Brain microvascular endothelial cell (primary cell): ENCODE measurements at regions not wholly inside any gene's neighbourhood (a gene's known extent, or its start where the extent isn't known, plus 50 kb on each side); places are given as distances from the start of the nearest gene placed in this dataset.

Experiments used
- DNase-seq: peaks from one replicate; pipeline ENCODE4 v3.0.0-alpha.2; 2020
- H3K27ac ChIP-seq: fragments of 250-450 bp; sonication (Bioruptor Pico); 2 replicates; pipeline ENCODE4 v1.5.1; 2020; ENCODE audit warnings: mild to moderate bottlenecking, moderate library complexity
- H3K27me3 ChIP-seq: fragments of 250-450 bp; sonication (Bioruptor Pico); replicated peaks from 2 replicates; pipeline ENCODE4 v1.5.1; 2020; ENCODE audit warnings: mild to moderate bottlenecking
- H3K36me3 ChIP-seq: fragments of 250-450 bp; sonication (Bioruptor Pico); replicated peaks from 2 replicates; pipeline ENCODE4 v1.5.1; 2020; ENCODE audit warnings: mild to moderate bottlenecking
- H3K4me3 ChIP-seq: 2 replicates; pipeline ENCODE4 v1.5.1; 2011; ENCODE audit warnings: low read depth, mild to moderate bottlenecking, control low read depth, low read length, moderate library complexity
- in situ Hi-C: cut with HindIII; loops from 2 replicates; pipeline ENCODE4 v1.10.0; 2017; ENCODE audit warnings: low sequenced_read_pairs, low pct_ligation_motif_present
- TF ChIP-seq, protein P1 (sequence below): IDR thresholded peaks from 2 replicates; pipeline ENCODE4 v1.5.1; 2011; ENCODE audit warnings: low read depth, mild to moderate bottlenecking, moderate library complexity, low read length, control low read depth, inconsistent platforms; ENCODE audit errors: missing control alignments

DNA sequence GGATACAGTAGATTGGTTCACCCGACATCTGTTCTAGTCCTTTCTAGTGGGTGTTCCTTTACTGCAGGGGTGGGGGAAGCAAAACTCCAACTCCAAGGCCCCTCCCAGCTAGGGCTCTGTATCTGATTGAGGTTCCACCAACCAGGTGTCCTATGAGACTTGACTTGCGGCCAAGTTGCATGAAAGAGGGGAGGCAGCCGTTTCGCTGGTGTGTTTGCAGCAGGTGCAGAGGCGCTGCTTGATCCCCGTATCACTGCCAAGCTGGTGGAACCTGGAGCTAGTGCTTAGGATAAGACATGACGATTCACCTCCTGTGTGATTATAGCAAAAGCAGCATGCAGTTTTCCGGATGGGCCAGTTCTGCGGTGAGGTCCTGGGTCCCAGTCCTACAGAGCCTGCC is 338.2 kb downstream of the UQCRFS1 start:
- in situ Hi-C loops: no loop called here
- Histone ChIP-seq H3K36me3 (no peaks in the 10 kb centered on the region), H3K27me3 (no peaks in the 10 kb centered on the region), H3K4me3 (no peak overlapping the region), H3K27ac (no peak overlapping the region)
- DNase-seq: no peak
- TF ChIP-seq, protein P1, sequence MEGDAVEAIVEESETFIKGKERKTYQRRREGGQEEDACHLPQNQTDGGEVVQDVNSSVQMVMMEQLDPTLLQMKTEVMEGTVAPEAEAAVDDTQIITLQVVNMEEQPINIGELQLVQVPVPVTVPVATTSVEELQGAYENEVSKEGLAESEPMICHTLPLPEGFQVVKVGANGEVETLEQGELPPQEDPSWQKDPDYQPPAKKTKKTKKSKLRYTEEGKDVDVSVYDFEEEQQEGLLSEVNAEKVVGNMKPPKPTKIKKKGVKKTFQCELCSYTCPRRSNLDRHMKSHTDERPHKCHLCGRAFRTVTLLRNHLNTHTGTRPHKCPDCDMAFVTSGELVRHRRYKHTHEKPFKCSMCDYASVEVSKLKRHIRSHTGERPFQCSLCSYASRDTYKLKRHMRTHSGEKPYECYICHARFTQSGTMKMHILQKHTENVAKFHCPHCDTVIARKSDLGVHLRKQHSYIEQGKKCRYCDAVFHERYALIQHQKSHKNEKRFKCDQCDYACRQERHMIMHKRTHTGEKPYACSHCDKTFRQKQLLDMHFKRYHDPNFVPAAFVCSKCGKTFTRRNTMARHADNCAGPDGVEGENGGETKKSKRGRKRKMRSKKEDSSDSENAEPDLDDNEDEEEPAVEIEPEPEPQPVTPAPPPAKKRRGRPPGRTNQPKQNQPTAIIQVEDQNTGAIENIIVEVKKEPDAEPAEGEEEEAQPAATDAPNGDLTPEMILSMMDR: no peak

DNA sequence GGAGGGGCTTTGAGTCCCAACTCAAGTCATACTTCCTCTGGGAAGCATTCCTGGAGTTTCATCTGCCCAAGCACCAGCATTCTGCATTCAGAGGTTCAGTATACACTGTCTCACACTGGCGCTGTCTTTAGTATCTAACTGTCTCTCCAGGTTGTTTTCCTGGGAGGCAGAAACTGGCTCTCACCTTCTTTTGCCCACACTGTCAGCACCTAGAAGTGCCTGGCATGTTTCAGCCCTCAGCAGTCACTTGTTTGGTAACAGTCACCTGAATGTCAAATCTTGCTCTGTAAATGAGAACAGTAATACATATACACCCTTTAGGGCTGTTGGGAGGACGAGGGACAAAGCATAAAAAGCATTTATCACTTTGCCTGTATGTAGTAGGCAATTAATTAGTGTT is 339.6 kb downstream of the UQCRFS1 start:
- Histone ChIP-seq H3K27me3 (no peaks in the 10 kb centered on the region), H3K36me3 (no peaks in the 10 kb centered on the region), H3K4me3 (no peak overlapping the region), H3K27ac (no peak overlapping the region)
- in situ Hi-C loops: no loop called here
- TF ChIP-seq, protein P1: no peak
- no peak for DNase-seq

DNA sequence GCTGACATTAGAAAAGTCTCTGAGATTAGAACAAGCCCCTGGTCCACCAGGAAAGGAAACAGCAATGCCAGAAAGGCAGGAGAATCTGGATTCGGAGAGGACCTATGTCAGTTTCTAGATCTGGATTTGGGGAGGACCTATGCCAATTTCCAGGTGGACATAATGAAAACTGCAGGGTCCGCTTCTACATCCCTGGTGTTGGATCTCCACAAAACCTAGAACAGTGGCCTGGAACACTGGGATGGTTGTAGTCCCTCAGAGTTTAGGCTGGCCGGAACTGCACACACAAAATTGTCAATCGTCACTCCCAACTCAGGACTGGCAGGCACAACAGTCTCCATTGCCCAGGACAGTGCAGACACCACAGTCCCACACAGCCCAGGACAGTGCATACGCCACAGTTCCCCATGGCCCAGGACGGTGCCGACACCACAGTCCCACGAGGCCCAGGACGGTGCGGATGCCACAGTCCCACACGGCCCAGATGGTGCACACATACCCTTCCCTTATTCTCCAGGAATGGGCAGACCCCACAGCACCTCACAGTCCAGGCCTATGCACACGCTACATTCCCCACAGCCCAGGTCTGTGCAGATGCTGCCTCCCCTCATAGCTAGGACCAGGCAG is 341.7 kb downstream of the UQCRFS1 start:
- Histone ChIP-seq H3K27me3 (no peaks in the 10 kb centered on the region), H3K36me3 (no peaks in the 10 kb centered on the region), H3K27ac (no peak overlapping the region), H3K4me3 (no peak overlapping the region)
- TF ChIP-seq, protein P1: no peak
- in situ Hi-C loops: no loop called here
- DNase-seq: no peak

DNA sequence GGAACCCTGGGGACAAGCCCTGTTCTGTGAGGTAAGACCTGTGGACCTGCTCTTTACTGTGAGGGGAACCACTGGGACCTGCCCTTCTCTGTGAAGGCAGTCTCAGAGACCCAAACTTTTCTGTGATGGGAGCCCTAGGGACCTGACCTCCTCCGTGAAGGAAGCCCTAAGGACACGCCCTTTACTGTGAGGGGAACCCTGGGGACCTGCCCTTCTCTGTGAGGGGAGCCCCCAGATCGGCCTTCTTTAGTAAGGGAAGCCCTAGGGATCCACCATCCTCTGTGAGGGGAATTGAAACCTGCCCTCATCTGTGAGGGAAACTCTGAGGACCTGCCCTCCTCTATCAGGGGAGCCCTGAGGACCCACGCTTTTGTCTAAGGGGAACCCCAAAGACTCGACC is 343.5 kb downstream of the UQCRFS1 start:
- in situ Hi-C loops: no loop called here
- H3K36me3 ChIP-seq: no peaks in the 10 kb centered on the region
- no peak overlapping the region for H3K4me3 ChIP-seq
- no peak overlapping the region for H3K27ac ChIP-seq
- no peaks in the 10 kb centered on the region for H3K27me3 ChIP-seq
- no peak for DNase-seq
- TF ChIP-seq, protein P1: no peak

DNA sequence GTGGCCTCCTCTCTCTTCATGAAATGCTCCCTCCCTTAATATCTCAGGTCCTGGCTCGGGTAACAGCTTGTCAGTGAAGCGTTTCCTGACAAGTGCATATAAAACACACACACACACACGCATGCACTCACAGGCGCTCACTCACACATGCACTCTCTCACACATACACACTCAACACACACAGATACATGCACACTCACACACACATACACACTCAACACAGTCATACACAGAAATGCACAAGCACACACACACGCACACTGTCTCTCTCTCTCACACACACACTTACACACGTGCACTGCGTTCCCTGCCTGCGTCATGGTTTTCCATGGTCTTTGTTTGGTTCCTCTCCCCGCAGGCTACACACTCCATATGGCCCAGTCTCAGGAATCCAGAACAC is 344.1 kb downstream of the UQCRFS1 start:
- H3K36me3 ChIP-seq: no peaks in the 10 kb centered on the region
- in situ Hi-C loops: no loop called here
- H3K4me3 ChIP-seq: no peak overlapping the region
- TF ChIP-seq, protein P1: no peak
- H3K27ac ChIP-seq: no peak overlapping the region
- DNase-seq: no peak
- H3K27me3 ChIP-seq: no peaks in the 10 kb centered on the region

DNA sequence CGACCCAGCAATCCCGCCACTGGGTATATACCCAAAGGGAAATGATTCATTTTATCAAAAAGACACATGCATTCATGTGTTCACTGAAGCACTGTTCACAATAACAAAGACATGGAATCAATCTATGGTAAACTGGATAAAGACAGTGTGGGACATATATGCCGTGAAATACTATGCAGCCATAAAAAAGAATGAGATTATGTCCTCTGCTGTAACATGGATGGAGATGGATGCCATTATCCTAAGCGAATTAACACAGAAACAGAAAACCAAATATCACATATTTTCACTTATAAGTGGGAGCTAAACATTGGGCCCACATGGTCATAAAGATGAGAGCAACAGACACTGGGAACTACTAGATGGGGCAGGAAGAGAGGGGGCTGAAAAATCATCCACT is 345.0 kb downstream of the UQCRFS1 start:
- TF ChIP-seq, protein P1: no peak
- in situ Hi-C loops: no loop called here
- H3K27ac ChIP-seq: no peak overlapping the region
- no peaks in the 10 kb centered on the region for H3K27me3 ChIP-seq
- H3K36me3 ChIP-seq: no peaks in the 10 kb centered on the region
- DNase-seq: no peak
- H3K4me3 ChIP-seq: no peak overlapping the region
